ENCODE measurements at regions not wholly inside any gene's neighbourhood (a gene's known extent, or its start where the extent isn't known, plus 50 kb on each side); places are given as distances from the start of the nearest gene placed in this dataset.

- H3K4me3 ChIP-seq: peak overlapping the region in 2 of 4 donors; percentile 34 to 43
- H3K9me3 ChIP-seq: no peaks in the 10 kb centered on the region
- H3K27me3 ChIP-seq: no peaks in the 10 kb centered on the region
- H3K36me3 ChIP-seq: no peaks in the 10 kb centered on the region
- WGBS, 2 donors: 24 to 32% methylated on average over 18 of the region's 18 CpGs
- peak overlapping the region in 1 of 4 donors; percentile 55 for H3K27ac ChIP-seq
- intact Hi-C loops (cut with DNase I): loop anchor here (5.0 kb wide), 1 partner anchor 270 kb away; no protein-coding TSS in a partner anchor
- TF ChIP-seq POLR2A (IDR thresholded peaks at IDR 0.05): no peak
- no peak for TF ChIP-seq EP300 (IDR thresholded peaks at IDR 0.05)
- TF ChIP-seq CTCF (IDR thresholded peaks at IDR 0.05): no peak
- no peak for TF ChIP-seq POLR2AphosphoS5 (IDR thresholded peaks at IDR 0.05)
- no peak for DNase-seq
- peaks cover 0 to 24% (median 18%) of the 10 kb centered on the region in 4 donors for H3K4me1 ChIP-seq
Observed at GRCh38 chr15:96052572-96053030, 277.9 kb upstream of the NR2F2 start.

DNA sequence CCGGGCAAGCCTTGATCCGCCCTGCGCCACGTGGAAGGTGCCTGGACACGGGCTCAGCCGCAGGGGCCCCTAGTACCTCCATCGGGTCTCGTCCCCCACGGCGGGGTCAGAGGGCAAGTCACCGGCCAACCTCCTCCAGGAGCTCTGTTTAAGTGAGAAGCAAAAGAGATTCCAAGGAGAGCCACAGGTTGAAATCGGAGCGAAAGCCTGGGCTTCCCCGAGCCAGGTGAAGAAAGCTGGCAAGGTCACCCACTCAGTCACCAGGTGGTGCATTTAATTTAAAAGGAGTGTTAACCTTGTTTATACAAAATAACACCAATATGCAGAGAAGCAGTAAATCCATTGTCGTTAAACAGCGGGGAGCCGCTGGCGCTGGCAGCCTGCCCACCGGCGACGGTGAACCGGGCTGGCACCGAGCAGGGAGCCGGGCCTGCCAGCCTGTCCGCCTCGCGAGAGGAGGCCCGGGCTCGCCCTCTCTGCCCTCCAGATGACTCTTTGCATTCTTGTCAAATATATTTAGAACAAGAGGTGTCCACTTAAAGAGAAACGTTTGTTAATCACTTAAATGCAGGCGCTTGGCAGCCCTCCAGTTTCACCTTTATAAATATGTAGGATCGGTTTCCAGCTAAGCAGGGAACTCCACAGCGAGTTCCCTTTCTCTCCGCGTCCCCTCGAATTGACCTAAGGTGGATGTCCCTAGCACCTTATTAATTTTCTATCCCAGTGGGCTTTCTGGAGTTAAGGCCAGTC is 277.3 kb upstream of the NR2F2 start:
- peak; percentile 60 for DNase-seq
- 3 to 9% methylated on average over 36 of the region's 36 CpGs for WGBS, 2 donors
- H3K27ac ChIP-seq: peak overlapping the region in 3 of 4 donors; percentile 9 to 55 (median 12)
- intact Hi-C loops (cut with DNase I): loop anchor here (5.0 kb wide), 1 partner anchor 269 kb away; no protein-coding TSS in a partner anchor
- peak overlapping the region; percentile 5 to 43 (median 32) for H3K4me3 ChIP-seq
- H3K27me3 ChIP-seq: no peaks in the 10 kb centered on the region
- no peaks in the 10 kb centered on the region for H3K36me3 ChIP-seq
- H3K4me1 ChIP-seq: peaks cover 0 to 19% (median 16%) of the 10 kb centered on the region in 4 donors
- TF ChIP-seq POLR2AphosphoS5 (IDR thresholded peaks at IDR 0.05): no peak
- no peaks in the 10 kb centered on the region for H3K9me3 ChIP-seq

GRCh38 chr15:96053781-96054428 is 276.6 kb upstream of the NR2F2 start:
- 19 to 30% methylated on average over 14 of the region's 14 CpGs for WGBS, 2 donors
- TF ChIP-seq EP300 (IDR thresholded peaks at IDR 0.05): no peak
- TF ChIP-seq CTCF (IDR thresholded peaks at IDR 0.05): no peak
- no peak for TF ChIP-seq POLR2A (IDR thresholded peaks at IDR 0.05)
- no peak for TF ChIP-seq POLR2AphosphoS5 (IDR thresholded peaks at IDR 0.05)
- no peak for DNase-seq
- no peaks in the 10 kb centered on the region for H3K9me3 ChIP-seq
- peak overlapping the region in 3 of 4 donors; percentile 31 to 43 (median 34) for H3K4me3 ChIP-seq
- no peaks in the 10 kb centered on the region for H3K36me3 ChIP-seq
- no peaks in the 10 kb centered on the region for H3K27me3 ChIP-seq
- intact Hi-C loops (cut with DNase I): loop anchor here (5.0 kb wide), 1 partner anchor 268 kb away; no protein-coding TSS in a partner anchor
- H3K4me1 ChIP-seq: peaks cover 0 to 19% (median 16%) of the 10 kb centered on the region in 4 donors
- H3K27ac ChIP-seq: peak overlapping the region in 3 of 4 donors; percentile 9 to 55 (median 12)

GRCh38 chr15:96054621-96055020 is 275.9 kb upstream of the NR2F2 start:
- no peaks in the 10 kb centered on the region for H3K9me3 ChIP-seq
- H3K27ac ChIP-seq: no peak overlapping the region
- H3K4me3 ChIP-seq: no peak overlapping the region
- no peaks in the 10 kb centered on the region for H3K36me3 ChIP-seq
- intact Hi-C loops (cut with DNase I): loop anchor here (5.0 kb wide), 1 partner anchor 268 kb away; no protein-coding TSS in a partner anchor
- no peaks in the 10 kb centered on the region for H3K27me3 ChIP-seq
- DNase-seq: no peak
- 45 to 70% methylated on average over 6 of the region's 6 CpGs for WGBS, 2 donors
- TF ChIP-seq CTCF (IDR thresholded peaks at IDR 0.05) (no peak), POLR2A (IDR thresholded peaks at IDR 0.05) (no peak), EP300 (IDR thresholded peaks at IDR 0.05) (no peak), POLR2AphosphoS5 (IDR thresholded peaks at IDR 0.05) (no peak)
- H3K4me1 ChIP-seq: peaks cover 0 to 19% (median 16%) of the 10 kb centered on the region in 4 donors
